GM13977 (cell line): ENCODE measurements at regions not wholly inside any gene's neighbourhood (a gene's known extent, or its start where the extent isn't known, plus 50 kb on each side); places are given as distances from the start of the nearest gene placed in this dataset.

ENCODE experiments used
- DNase-seq: peaks from one replicate; pipeline ENCODE4 v3.0.0; 2012; ENCODE audit warnings: low spot score
- in situ Hi-C: fragments of 300-500 bp; cut with MboI; formaldehyde crosslinking; loops from one replicate; pipeline ENCODE4 v1.12.0; 2022; ENCODE audit warnings: low sequenced_read_pairs, low pct_unique_long_range_greater_than_20kb, mixed read lengths, inconsistent platforms; ENCODE audit not compliant: unreplicated experiment
- TF ChIP-seq, protein P1 (sequence below): IDR thresholded peaks from 2 replicates; pipeline ENCODE4 v1.5.1; 2012; ENCODE audit warnings: mild to moderate bottlenecking, control low read depth; ENCODE audit not compliant: insufficient read depth; ENCODE audit errors: extremely low read depth, missing control alignments

GRCh38 chr1:219330669-219331068 is 157.0 kb downstream of the LYPLAL1 start:
- TF ChIP-seq, protein P1, sequence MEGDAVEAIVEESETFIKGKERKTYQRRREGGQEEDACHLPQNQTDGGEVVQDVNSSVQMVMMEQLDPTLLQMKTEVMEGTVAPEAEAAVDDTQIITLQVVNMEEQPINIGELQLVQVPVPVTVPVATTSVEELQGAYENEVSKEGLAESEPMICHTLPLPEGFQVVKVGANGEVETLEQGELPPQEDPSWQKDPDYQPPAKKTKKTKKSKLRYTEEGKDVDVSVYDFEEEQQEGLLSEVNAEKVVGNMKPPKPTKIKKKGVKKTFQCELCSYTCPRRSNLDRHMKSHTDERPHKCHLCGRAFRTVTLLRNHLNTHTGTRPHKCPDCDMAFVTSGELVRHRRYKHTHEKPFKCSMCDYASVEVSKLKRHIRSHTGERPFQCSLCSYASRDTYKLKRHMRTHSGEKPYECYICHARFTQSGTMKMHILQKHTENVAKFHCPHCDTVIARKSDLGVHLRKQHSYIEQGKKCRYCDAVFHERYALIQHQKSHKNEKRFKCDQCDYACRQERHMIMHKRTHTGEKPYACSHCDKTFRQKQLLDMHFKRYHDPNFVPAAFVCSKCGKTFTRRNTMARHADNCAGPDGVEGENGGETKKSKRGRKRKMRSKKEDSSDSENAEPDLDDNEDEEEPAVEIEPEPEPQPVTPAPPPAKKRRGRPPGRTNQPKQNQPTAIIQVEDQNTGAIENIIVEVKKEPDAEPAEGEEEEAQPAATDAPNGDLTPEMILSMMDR: no peak
- in situ Hi-C loops: no loop called here
- no peak for DNase-seq

DNA sequence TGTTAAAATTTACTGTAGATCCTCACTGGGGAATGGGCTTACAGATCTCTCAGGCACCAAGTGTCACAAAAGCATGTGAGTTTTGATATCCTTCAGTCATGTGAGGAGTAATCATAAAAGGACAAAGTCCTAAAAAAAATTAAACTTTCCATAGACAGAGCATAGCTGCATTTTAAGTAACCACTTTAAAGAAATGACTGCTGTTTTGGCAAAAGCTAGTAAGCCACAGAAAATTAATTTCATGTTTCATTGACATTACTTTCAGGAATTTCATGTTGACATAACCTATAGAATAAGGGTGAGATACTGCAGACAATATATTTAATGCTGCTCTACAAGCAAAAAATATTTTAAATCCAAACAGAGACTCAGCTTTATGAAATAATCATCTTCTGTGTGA is 156.3 kb downstream of the LYPLAL1 start:
- in situ Hi-C loops: no loop called here
- TF ChIP-seq, protein P1: no peak
- no peak for DNase-seq

DNA sequence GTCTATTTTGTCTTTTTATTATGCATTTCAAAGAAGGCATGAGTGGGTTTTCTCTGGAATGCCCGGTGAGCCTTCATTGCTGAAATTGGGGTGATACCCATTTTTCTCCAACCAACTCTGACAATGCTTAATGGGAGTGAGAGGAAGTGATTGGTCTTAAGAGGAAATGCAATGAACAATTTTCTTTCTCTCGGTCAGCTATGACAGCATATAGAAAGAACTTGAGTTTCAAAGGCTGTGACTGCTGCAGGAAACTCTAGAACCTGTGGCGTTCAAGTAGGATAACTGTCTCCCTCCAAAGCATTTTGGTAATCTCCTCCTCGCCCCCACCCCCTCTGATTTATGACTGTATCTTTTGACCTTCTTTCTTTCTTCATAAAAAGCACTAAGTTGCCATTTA is 155.9 kb downstream of the LYPLAL1 start:
- no peak for DNase-seq
- in situ Hi-C loops: no loop called here
- TF ChIP-seq, protein P1: no peak

DNA sequence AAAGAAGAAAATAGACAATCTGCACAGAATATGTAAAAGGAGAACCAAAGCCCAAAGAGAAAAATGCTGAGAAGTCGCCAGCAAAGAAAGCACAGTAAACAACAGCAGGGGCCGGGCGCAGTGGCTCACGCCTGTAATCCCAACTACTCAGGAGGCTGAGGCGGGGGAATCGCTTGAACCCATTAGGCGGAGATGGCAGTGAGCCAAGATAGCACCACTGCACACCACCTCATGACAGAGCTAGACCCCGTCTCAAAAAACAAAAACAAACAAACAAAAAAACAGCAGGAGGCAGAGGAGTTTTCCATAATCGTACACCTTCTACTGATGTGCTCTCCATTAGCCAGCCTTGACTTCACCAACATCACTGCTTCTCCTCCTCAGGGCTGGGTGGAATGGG is 153.2 kb downstream of the LYPLAL1 start:
- TF ChIP-seq, protein P1: no peak
- in situ Hi-C loops: no loop called here
- DNase-seq: no peak

GRCh38 chr1:219325368-219325742 is 151.7 kb downstream of the LYPLAL1 start:
- TF ChIP-seq, protein P1: no peak
- in situ Hi-C loops: no loop called here
- no peak for DNase-seq

- in situ Hi-C loops: no loop called here
- no peak for DNase-seq
- TF ChIP-seq, protein P1: no peak
Observed at GRCh38 chr1:219324629-219325367, 151.1 kb downstream of the LYPLAL1 start.

- in situ Hi-C loops: no loop called here
- no peak for DNase-seq
- TF ChIP-seq, protein P1: no peak
Observed at GRCh38 chr1:219324171-219324570, 150.5 kb downstream of the LYPLAL1 start.
